GM18873 (cell line): ENCODE measurements at regions not wholly inside any gene's neighbourhood (a gene's known extent, or its start where the extent isn't known, plus 50 kb on each side); places are given as distances from the start of the nearest gene placed in this dataset.

Source experiments
- ATAC-seq: cut with Tn5 transposase; IDR thresholded peaks from one replicate; pipeline ENCODE4 v1.9.1; 2021; ENCODE audit warnings: mild to moderate bottlenecking, moderate library complexity, moderate number of reproducible peaks; ENCODE audit not compliant: unreplicated experiment, low FRiP score

DNA sequence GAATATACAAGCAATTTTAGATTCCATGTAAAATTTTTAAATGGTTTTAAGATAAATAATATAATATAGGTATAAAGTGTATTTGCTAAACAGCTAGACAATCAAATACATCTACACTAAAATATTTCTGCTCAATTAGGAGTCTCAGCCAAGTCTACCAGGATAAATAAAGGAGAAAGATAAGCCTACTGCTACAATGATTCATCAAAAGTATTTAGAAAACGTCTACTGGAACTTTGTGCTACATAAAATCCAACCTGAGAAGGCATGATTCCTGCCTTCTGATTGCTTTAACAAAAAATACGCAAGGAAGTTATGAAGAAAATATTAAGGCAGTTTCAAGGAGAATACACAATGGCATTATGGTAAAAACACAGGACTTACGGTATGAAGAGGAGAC is 570.6 kb downstream of the EFNA5 start:
- no peak for ATAC-seq

- no peak for ATAC-seq
Measured at GRCh38 chr5:107099506-107099905, 571.2 kb downstream of the EFNA5 start.

DNA sequence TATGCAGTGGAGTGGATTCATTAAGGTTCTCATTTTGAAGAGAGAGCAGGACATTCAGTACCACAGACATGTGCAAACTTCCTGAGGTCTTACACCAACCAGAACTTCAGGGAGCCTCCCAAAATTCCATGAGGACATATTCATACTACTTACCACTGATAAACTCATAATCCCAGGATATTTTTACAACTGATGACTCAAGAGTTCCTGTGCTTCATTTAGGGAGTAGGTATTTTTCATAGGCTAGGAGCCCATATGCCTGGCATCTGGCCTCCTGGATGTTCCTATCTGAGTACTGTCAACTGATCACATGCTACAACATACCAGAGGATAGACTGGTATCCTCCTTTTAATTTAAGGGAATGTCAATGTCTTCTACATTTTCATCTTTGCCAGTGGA is 578.0 kb downstream of the EFNA5 start:
- no peak for ATAC-seq

DNA sequence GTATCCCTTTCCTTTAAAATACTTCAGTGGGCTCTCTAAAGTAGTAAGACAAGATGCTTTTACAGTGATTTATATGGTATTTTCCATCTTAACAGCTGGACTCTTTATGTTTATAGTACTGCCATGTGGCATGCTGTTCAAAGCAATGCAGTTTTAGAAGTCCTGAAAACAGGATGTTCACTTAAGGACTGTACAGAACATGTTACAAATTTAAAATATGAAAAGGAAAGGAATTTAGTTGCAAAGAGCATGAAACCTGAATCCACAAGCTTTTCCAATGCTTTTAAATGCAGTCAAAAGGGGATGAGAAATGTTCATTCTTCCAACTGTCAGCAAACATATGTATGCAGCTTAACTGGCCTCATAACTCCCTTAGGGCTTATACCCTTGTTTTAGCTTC is 580.2 kb downstream of the EFNA5 start:
- no peak for ATAC-seq

DNA sequence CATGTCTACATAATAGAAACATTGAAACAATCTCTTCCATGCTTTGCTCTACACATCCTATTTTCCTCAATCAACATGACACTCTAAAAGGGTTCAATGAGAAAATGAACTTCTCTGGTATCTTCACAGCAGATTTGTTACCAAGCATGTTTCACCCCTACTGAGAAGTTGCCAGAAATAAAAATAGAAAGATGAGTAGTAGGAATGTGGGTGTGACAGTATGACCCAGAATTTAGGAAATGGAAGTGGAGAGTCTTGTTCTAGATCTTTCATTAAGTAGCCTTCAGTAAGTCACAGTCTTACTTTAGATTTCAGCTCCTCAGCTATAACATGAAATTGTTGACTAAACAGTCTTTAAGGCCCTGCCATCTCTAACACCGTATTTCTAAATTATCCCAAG is 581.8 kb downstream of the EFNA5 start:
- ATAC-seq = no peak

- ATAC-seq = no peak
Measured at GRCh38 chr5:107085572-107085971, 585.2 kb downstream of the EFNA5 start.

GRCh38 chr5:107074996-107075395 is 595.7 kb downstream of the EFNA5 start:
- ATAC-seq = no peak

DNA sequence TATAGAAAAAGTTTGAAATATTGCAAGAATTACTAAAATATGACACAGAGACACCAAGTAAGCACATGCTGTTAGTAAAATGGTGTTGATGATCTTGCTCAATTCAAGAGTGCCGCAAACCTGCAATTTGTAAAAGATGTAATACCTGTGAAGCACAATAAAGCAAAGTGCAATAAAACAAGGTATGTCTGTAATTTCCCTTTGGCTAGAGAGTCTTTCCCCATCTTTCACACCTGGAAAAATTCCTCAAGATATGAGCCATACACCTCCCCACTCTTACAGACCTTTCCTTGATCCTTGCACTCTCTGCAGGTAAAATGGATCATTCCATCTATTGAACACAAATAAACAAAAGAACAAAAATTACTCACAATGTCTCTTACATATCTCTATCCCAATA is 597.8 kb downstream of the EFNA5 start:
- no peak for ATAC-seq

- no peak for ATAC-seq
Measured at GRCh38 chr5:107072440-107072839, 598.3 kb downstream of the EFNA5 start.

GRCh38 chr5:107068782-107069181 is 602.0 kb downstream of the EFNA5 start:
- no peak for ATAC-seq

- no peak for ATAC-seq
Measured at GRCh38 chr5:107067395-107067794, 603.3 kb downstream of the EFNA5 start.

DNA sequence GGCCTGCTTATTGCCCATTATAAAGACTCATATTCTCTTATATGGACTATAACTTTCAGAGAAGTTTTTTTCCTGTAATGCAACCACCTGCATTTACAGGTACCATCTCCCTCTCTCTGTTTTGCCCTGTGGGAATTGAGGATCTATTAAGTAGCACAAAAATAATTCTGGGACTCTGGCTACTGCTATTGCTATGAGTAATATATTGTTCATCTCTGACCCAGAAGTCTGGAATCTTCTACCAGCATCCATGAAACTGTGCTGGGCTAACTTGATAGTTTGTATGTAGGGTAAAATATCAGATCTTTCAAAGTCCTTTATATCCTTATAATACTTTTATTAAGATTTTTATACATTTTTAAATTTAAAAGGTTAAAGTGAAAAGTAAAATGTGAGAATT is 607.2 kb downstream of the EFNA5 start:
- ATAC-seq = no peak

DNA sequence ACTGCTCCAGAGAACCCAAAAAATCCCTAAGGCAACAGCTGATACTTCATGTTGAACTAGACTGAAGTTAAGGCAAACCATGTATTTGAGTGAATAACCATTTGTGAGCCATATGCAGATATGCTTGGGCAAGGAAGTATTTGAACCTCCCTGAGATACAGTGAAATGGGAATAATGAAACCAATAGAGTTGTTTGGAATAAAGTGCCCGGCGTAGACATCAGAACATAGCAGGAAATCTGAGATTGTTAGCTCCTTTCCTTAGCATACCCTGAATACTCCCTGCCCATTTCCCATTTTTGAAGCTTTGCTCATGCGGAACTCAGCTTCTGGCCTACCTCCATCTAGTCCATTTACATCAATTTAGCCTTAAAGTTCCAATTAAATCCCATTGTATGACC is 611.9 kb downstream of the EFNA5 start:
- ATAC-seq = no peak

GRCh38 chr5:107058235-107058634 is 612.5 kb downstream of the EFNA5 start:
- ATAC-seq = no peak

GRCh38 chr5:107056278-107056677 is 614.5 kb downstream of the EFNA5 start:
- no peak for ATAC-seq

GRCh38 chr5:107047048-107047447 is 623.7 kb downstream of the EFNA5 start:
- no peak for ATAC-seq

GRCh38 chr5:107043665-107044064 is 627.1 kb downstream of the EFNA5 start:
- no peak for ATAC-seq

GRCh38 chr5:107040907-107041306 is 629.8 kb downstream of the EFNA5 start:
- no peak for ATAC-seq

DNA sequence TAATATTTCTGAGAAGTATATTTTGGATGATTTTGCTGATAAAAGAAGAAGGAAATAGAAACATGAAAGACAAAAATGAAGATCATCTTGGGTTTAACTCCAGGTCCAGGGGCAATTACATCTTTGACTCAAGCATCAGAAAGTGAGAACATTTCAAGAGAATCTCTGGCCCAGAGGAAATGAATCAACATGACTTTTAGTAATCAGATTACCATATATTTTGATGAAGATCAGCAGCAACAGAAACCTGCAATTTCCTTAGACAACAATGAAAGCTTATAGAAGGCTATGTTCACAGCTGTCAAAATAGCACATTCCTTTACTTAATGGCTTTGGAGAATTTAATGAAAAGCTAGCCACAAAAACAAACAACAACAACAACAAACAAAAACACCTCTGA is 638.1 kb downstream of the EFNA5 start:
- no peak for ATAC-seq

GRCh38 chr5:107028938-107029337 is 641.8 kb downstream of the EFNA5 start:
- ATAC-seq = no peak

- ATAC-seq = no peak
Measured at GRCh38 chr5:107025712-107026497, 644.8 kb downstream of the EFNA5 start.

GRCh38 chr5:107023732-107024131 is 647.0 kb downstream of the EFNA5 start:
- no peak for ATAC-seq

DNA sequence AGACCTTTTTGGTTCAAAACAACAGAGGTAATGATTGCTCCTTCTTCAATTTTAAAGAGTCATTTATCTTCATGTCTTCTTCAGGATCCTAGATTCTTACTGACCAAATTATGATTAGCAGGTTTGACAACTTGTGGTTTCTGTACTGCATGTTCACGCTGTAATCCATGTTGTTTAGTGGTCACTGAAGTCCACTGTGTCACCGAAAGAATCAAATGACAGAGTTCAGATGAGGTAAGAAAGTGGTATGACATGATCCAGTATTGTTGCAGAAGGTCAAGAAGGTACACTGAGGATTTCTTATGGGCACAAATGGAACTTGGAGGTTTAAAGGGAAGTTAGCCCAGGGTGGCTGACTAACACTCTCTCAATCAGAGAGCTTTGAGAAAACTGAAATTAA is 649.2 kb downstream of the EFNA5 start:
- no peak for ATAC-seq
